Loucy (cell line): ENCODE measurements at regions not wholly inside any gene's neighbourhood (a gene's known extent, or its start where the extent isn't known, plus 50 kb on each side); places are given as distances from the start of the nearest gene placed in this dataset.

Experiments used
- CTCF ChIP-seq: fragments of 200-600 bp; sonication (generic); conservative IDR thresholded peaks from 2 replicates; pipeline ENCODE4 v1.5.1; 2014; ENCODE audit warnings: mild to moderate bottlenecking, antibody characterized with exemption, low read length
- EZH2phosphoT487 ChIP-seq: fragments of 200-600 bp; IDR thresholded peaks from 2 replicates; pipeline ENCODE4 v1.6.1; 2018; ENCODE audit warnings: antibody characterized with exemption, mild to moderate bottlenecking, moderate library complexity, borderline replicate concordance

- TF ChIP-seq CTCF (no peak), EZH2phosphoT487 (no peak)
Observed at GRCh38 chr7:94056796-94057207, 52.6 kb upstream of the BET1 start.
